GM10266 (cell line): ENCODE measurements at regions not wholly inside any gene's neighbourhood (a gene's known extent, or its start where the extent isn't known, plus 50 kb on each side); places are given as distances from the start of the nearest gene placed in this dataset.

Experiments
- DNase-seq: peaks from one replicate; pipeline ENCODE4 v3.0.0; 2012; ENCODE audit errors: extremely low spot score
- TF ChIP-seq, protein P1 (sequence below): IDR thresholded peaks from 2 replicates; pipeline ENCODE4 v1.5.1; 2012; ENCODE audit warnings: mild to moderate bottlenecking, low read depth; ENCODE audit not compliant: control insufficient read depth, insufficient read depth; ENCODE audit errors: missing control alignments

DNA sequence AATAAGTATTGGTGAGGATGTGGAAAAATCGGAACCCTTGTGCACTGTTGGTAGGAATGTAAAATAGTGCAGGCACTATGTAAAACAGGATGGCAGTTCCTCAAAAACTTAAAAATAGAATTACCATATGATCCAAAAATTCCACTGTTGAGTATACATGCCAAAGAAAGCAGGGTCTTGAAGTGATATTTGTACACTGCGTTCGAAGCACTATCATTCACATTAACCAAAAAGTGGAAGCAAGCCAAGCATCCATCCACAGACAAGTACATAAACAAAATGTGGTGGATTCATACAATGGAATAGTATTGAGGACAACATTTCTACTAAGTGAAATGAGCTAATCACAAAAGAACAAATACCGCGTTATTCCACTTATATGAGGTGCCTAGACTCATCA is 200.7 kb downstream of the TJP1 start:
- TF ChIP-seq, protein P1, sequence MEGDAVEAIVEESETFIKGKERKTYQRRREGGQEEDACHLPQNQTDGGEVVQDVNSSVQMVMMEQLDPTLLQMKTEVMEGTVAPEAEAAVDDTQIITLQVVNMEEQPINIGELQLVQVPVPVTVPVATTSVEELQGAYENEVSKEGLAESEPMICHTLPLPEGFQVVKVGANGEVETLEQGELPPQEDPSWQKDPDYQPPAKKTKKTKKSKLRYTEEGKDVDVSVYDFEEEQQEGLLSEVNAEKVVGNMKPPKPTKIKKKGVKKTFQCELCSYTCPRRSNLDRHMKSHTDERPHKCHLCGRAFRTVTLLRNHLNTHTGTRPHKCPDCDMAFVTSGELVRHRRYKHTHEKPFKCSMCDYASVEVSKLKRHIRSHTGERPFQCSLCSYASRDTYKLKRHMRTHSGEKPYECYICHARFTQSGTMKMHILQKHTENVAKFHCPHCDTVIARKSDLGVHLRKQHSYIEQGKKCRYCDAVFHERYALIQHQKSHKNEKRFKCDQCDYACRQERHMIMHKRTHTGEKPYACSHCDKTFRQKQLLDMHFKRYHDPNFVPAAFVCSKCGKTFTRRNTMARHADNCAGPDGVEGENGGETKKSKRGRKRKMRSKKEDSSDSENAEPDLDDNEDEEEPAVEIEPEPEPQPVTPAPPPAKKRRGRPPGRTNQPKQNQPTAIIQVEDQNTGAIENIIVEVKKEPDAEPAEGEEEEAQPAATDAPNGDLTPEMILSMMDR, result no peak
- no peak for DNase-seq

DNA sequence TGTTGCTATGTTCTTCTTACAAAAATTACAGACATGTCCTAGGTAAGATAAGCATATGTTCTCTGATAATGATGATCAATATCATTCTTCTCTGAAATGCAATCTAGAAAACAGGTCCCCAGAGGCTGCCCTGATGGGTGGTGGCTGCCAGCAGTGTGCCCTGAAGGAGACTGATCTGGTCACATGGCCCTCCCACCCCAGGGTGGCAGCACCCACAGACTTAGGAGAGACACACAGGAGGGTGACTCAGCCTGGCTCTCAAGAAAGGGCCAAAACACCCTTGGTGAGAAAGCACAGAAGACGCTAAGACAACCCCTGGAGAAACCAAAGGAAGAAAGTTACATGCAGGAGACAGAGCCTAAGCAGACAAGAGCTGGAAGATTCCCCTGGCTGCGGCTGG is 203.7 kb downstream of the TJP1 start:
- no peak for DNase-seq
- TF ChIP-seq, protein P1, result no peak

DNA sequence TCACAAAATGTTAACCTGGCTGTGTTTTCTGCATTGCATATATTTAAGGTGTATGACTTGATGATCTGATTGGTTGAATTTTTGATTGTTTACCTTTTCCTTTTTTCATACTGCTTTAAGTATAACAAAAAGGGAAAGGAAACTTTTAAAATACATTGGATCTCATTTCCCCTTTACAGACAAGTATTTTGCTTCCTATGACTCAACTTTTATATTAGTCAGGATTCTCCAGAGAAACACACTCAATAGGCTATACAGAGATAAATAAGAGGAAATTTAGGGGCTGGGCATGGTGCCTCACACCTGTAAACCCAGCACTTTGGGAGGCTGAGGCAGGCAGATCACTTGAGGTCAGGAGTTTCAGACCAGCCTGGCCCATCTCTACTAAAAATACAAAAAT is 205.8 kb downstream of the TJP1 start:
- no peak for DNase-seq
- TF ChIP-seq, protein P1, result no peak

DNA sequence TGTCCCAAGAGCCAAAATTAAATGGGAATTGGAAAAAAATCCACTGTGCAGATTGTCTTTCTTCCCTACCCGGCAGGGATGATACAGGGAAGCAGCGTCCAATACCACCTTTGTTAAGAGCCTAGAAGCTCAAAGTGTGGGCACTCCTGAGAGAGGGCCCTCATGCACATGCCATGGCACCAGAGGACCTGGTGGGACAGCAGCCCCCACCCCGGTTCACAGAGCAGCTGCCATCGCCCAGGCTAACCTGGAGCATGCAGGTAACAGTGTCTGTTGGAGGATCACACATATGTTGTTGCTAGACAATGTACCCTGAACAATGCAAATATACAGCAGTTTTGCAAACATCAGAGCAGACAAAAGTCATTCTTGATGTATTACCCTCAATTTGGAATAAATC is 206.5 kb downstream of the TJP1 start:
- no peak for DNase-seq
- TF ChIP-seq, protein P1, result no peak

DNA sequence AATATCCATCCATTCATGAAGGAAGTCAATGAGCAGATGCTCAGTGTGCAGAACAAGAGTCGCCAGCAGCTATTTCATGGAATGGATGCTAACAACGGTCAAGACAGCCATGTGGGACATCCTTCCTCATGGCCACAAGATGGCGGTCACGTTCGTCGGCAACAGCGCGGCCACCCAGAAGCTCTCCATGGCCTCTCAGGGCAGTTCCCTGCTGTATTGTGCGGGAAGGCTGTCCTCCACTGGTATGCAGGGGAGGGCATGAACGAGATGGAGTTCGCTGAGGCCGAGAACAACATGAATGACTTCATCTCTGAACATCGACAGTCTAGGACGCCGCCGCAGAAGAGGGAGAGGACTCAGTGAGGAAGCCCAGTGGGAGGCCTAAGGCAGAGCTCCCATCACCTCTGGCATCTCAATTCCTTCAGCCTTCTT is 208.3 kb downstream of the TJP1 start:
- TF ChIP-seq, protein P1, result no peak
- no peak for DNase-seq

DNA sequence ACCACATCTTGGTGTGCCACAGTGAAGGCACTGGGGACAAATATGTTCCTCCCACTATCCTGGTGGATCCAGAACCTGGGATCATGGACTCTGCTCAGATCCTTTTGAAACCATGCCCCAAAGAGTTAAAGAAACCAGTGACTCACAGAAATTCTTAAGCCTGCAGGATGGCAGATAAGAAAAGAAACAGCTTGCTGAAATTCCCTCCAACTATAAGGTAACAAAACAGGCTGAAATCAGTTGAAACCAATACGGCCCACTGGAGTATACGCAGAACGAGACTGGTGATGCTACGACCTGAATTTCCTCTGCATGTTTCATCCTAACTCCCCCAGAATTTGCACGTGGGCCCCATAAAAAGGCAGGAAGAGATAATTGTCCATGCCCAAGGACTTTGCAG is 209.6 kb downstream of the TJP1 start:
- TF ChIP-seq, protein P1, result no peak
- DNase-seq, result no peak

DNA sequence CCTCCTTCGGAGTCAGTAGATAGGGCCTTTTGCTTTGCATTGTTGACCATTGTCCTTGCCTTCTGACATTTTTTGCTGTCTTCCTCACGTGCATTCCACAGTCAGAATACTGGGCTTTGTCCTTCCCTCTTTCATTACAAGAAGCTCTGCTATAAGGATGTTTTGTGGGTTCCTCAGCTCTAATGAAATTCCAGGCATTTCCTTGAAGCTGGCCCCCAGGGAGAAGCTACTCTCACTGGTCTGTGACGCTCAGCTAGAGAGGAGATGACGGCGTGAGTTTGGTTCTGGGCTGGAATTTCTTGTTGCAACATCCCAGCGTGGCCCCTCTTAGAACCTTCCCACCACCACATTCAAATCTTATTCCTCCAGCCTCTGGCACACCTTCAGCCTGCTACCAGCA is 210.2 kb downstream of the TJP1 start:
- no peak for DNase-seq
- TF ChIP-seq, protein P1, result no peak
